ENCODE measurements at regions not wholly inside any gene's neighbourhood (a gene's known extent, or its start where the extent isn't known, plus 50 kb on each side); places are given as distances from the start of the nearest gene placed in this dataset.
"Not testable (repeated sequence)": the region's sequence is repeated elsewhere in the genome, so short reads cannot be mapped to it uniquely, and the experiment has no call there.

DNA sequence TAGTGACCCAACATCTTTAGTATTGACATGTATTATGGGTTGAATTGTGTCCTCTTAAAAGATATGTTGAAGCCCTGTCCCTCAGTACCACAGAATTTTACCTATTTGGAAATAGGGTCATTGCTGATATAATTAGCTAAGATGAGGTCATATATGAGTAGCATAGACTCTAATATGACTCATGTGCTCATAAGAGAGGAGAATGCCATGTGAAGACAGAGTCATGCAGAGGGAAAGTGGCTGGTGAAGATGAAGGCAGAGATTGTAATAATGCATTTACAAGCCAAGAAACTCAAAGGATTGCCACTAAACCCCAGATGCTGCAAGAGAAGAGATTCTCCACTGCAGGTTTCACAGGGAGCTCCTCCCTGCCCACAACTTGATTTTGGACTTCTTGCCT, 496.4 kb downstream of the KIF20B start:
- no peak for DNase-seq

DNA sequence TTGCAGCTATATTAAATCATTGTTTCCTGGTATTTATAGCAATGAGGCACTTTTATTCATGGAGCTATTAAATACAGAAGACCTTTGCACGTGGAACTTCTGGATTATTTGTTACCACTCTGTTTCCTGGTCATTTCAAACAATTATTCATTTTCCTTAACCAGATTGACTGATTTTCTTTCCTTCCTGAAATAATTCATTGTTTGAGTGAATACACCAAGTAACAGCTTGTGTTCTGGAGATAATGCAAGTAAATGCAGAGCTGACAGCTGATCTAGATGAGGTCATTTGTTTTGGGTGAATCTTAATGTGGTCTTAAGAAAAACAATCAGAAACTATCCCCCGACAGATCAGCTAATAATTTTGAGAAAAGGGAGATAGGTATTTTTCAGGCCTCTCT, 497.7 kb downstream of the KIF20B start:
- DNase-seq: no peak

DNA sequence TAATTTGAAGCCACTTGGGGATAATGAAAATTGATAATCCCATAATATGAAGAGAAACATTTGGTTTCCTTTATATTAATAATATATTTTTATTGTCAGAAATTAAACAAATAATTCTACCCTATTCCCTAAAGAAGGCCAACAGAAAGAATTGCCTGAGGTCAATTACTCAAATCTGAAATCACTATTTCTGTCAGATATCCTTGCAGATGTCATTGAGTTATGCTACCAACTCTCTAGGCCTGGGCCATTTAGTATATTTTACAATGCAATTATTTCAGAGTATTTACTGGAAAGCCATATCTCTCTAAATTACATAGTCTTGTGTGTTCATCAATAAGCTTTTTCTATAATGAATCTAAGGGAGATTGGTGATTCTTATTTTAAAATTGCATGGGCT, 498.1 kb downstream of the KIF20B start:
- no peak for DNase-seq

DNA sequence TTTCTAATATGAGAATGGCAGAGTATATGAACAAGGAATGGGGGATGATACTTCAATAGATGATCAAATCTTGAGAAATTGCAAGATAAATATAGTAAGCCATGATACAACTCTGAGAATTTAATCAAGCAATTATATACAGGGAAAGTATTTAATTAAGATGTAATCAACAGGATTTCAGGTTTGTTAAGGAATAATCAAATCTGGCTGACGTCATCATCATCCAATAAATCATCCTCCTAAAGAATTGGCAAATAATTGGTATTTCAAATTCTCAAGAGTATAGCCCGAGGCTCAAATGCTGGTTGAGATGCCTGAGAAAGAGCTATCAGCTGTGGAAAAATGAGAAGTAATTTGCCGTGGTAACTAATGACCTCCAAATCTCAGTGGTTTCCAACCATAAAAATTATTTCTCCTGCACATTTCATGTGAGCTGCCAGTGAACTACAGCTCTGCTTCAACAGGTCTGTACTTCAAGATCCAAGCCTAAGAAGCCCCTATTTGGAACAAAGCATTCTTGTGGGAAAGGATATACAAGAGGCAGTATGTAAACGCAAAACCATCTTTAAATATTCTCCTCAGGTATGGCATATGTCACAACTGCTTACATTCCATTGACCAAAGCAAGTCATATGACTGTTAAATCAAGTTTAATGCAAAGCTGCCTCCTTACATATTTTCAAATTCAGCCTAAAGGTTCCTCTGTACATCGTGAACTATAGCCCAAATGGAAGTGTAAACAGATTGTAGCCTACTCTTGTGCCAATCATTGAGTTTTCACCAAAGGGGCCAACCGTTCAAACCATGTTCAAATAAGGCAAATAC, 503.0 kb downstream of the KIF20B start:
- DNase-seq: no peak

DNA sequence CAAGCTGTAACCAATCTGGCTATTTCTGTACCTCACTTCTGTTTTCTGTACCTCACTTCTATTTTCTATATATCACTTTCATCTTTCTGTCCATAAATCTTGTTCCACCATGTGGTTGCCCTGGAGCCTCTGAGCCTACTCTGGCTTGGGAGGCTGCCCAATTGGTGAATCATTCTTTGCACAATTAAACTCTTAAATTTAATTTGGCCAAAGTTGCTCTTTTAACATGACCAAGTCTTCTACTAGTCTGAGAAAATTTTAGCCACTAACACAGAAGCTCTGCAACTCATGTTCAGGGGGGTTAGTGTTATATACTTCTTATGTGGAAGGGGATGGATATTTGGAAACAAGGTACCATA, 503.5 kb downstream of the KIF20B start:
- DNase-seq: no peak

DNA sequence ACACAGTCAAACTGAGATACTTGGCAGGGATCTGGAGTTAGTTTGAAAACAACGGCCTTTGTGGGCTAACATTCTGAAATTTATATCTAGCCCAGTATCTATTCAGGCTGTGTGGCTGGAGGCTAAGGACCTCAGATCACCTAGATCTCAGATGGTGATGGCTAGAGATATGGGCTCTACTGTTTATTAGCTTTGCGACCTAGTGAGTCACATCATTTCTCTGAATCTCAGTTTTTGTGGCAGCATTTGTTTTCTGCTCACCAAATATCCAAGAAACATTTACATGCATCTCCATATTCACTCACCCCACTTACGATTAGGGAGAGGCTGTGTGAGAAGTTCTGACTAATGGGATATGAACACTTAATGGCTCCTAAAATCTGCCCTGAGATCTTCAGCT, 503.9 kb downstream of the KIF20B start:
- no peak for DNase-seq

DNA sequence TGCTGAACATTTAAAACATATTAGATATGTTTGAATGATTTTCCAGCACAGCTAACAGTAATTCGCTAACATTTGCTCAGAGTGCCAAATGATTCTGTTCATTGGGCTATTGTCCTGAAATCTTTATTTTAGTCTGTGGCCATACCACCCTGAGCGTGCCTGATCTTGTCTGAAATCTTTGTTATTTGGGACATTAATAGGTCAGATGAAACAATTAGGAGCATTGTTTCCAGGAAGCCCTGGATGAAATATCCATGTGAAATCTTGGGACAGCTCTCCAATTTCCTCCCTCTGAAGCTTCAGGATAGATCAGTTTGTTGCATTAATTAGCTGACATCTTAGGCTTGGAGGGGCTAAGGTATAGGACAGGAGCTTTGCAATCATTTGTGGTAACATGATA, 512.0 kb downstream of the KIF20B start:
- no peak for DNase-seq

DNA sequence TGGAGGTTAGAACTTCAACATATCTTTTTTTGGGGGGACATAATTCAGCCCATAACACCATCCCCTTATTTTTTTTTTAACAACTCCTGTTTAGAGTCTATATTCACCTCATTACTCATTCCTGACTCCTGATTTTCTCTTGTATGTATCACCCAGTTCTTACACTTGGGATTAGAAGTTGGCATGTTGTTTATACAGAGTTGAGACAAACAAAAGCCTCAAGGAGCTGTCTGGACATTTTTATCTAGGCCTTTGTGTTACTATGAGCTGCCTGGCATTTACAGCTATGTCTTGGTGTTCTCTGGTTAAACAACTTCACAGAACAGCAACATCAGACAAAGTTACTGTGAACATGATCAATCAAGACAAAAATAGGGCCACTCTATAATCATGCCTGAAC, 517.5 kb downstream of the KIF20B start:
- DNase-seq: no peak

DNA sequence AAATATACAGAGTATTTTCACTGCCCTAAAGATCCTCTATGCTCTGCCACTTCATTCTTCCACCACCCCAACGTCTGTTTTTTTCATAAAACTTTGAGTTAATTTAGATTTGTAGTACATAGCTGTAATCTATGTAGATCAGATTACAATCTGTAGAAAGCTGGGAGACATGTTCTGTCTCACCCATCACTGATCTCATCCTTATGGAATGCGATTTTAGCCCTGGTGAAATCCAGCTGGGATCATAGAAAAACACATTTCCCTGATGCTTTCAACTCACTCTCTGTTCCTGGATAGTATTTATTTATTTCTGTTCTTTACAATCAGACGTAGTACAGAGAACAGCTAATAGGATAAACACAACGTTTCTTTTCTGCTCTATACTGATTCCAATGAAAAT, 521.0 kb downstream of the KIF20B start:
- no peak for DNase-seq

DNA sequence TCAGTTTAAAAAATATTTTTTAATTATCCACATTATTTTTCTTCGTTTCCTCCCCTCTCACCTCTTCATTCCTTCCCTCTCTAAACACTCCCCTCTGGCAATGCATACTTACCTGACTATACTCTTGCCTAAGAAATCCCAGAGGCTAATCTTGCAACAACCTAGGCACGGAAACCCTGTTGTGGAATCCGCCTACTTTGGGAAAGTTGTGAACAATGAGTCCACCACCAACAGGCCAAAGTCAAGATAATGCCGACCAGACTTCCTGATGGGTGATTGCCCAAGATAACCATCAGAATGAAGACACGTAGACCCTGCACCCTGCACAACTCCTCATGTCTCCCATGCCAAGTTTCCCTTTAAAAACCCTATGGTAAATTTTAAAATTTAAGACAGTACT, 521.5 kb downstream of the KIF20B start:
- DNase-seq: no peak

DNA sequence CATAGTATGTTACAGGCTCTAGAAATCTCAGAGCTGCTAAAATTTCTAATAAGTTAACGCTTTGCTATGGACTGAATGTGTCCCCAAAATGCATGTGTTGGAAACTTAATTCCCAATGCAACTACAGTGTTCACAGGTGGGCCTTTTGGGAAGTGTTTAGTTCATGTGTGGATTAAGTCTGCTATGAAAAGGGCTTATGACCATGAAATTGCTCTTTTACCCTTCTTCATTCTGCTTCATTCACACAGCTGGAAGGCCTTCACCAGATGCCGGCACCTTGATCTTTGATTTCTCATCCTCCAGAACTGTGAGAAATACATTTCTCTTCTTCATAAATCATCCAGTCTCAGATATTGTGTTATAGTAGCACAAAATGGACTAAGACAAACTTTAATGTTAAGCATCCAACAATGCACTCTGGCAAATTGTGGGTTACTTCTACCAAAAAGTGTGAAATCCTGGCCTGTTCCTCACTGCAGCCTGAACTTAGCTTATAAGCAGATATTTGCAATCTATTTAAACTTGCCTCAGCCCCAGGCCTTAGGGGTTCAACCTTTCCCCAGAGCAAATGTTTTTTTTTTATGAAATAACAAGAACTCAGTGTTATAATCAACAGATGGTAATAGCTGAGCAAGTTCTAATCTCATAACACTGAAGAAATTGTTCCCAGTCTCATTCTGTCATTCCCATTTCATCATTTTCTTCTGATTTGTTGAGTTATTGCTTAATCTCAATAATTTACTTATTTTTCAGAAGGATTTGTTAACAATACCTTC, 523.6 kb downstream of the KIF20B start:
- DNase-seq: no peak

DNA sequence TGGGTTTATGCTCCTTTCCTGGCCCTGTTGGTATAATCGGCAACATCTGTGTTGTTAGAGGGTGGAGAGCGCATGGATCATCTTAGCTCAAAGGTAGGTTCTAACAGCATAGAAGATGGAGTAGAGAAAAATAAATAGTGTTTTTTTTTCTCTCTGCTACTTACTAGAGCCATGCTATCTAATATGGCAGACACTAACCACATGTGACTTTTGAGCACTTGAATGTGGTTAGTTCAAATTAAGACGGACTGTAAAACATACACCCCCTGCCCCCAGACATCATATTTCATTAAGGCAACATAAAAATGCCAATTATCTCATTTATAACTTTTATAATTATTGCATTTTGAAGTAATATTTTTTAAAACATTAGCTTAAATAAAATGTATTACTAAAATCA, 525.1 kb downstream of the KIF20B start:
- DNase-seq: no peak

DNA sequence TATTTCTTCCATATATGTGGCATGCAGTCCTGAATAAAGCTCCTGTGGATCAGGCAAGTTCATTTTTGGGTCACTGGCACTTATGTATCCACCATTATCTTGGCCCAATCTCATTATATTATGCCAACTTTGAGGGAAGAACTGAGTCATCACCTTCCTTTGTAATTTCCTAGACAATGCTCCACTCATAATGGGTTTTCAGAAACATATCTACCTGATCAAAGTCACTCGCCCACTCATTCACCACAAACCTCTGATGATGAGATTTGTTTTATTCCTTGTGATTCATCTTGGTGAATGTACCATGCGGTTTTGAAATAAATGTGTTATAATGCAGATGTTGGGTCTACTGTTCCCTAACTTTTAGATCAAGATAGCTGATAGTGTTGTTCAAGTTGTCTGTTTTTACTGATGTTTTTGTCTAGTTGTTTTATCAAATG, 525.8 kb downstream of the KIF20B start:
- no peak for DNase-seq

DNA sequence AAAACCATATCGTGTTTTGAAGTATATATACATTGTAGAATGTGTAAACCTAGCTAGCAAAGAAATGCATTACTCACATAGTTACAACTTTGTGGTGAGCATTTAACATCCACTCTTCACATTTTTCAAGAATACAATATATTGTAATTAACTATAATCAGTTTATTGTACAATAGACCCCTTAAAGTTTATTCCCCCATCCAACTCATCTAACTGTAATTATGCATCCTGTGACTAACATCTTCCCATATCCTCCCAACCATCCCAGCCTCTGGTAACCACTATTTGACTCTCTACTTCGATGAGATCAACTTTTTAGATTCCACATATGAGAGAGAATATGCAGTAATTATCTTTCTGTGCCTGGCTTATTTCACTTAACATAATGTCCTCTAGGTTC, 526.4 kb downstream of the KIF20B start:
- DNase-seq: no peak

DNA sequence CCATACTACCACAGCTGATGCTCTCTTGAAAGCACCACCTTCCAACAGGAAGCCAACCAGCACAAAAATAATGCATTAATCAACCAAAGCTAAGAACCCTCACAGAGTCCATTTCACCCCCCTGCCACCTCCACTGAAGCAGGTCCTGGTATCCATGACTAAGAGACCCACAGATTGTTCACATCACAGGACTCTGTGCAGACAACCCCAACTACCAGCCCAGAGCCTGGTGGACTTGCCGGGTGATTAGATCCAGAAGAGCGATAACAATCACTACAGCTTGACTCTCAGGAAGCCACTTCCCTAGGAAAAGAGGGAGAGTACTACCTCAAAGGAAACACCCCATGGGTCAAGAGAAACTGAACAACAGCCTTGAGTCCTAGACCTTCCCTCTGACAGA, 528.1 kb downstream of the KIF20B start:
- no peak for DNase-seq

DNA sequence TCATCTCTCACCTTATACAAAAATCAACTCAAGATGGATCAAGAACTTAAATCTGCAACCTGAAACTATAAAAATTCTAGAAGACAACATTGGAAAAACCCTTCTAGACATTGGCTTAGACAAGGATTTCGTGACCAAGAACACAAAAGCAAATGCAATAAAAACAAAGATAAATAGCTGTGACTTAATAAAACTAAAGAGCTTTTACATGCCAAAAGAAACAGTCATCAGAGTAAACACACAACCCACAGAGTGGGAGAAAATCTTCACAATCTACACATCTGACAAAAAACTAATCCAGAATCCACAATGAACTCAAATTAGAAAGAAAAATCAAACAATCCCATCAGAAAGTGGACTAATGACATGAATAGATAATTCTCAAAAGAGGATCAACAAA, 532.4 kb downstream of the KIF20B start:
- DNase-seq: not testable (repeated sequence)

DNA sequence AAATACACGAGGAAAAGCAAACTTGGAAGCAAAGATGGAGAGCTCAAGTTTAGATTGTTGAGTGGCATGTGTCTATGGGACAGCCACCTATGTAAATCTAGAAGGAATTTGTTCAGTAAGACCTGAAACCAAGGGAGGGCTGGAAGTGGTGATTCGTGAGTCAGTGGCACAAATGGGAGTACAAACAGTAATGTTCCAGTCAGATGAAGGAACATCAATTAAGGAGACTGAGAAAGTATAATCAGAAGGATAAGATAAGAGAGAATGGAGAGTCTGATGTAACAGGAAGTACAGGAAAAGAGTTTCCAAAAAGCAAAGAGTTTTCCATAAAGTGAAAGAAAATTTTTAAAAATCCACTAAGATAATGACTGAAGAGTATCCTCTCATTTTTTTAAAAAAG, 544.2 kb downstream of the KIF20B start:
- DNase-seq: no peak

DNA sequence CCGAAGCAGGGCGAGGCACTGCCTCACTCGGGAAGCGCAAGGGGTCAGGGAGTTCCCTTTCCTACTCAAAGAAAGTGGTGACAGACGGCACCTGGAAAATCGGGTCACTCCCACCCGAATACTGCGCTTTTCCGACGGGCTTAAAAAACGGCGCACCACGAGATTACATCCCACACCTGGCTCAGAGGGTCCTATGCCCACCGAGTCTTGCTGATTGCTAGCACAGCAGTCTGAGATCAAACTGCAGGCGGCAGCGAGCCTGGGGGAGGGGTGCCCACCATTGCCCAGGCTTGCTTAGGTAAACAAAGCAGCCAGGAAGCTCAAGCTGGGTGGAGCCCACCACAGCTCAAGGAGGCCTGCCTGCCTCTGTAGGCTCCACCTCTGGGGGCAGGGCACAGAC, 549.4 kb downstream of the KIF20B start:
- not testable (repeated sequence) for DNase-seq

DNA sequence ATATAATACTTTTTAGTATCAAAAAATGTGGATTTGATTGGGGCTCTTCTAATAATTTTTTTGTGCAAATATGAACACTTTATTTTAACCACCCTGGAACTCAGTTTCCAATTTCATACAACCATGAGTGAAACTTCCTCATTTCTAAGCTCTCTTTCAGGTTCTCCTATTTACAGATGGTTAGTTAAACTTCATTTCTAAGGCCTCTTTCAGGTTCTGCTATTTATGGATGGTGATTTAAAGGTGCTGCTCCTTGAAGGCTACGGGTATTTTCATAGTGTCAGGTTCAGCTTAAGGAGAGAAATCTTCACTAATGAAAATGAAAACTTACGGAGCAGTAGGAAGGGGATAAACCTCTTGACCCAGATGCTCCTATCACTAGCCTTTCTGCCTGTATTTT, 568.3 kb downstream of the KIF20B start:
- no peak for DNase-seq

DNA sequence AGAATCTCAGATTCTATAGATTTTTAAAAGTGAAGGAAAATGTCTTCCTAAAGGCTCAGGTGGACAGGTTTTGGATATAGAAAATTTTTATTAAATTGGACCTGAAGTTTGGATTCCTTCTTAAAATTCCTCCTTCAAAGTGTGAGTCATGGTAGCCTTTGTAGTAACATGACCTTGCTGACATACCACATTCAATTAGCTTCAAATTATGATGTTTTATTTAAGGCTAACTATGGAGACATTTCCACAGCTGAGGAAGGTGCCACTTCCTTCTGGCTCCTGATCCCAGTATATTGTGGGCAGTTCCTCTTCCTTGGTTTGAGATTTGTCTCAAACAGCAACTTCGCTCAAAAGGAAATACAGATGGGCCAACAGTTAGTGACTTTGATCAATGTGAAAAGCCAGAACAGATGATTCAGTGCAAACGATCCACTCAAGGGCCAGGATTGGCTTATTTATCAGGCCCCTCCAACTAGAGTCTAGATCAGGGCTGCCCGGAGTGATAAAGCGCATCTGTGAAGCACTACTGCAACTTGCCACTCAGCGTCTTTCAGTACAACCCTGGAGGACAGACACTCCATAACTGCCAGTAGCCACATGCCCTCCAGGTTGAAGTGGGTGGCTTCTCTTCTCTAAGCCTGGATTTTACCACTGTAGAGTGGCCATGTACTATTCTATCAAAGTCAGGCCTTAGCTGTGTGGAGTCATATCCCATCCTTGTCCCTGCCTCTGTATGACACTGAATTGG, 573.5 kb downstream of the KIF20B start:
- no peak for DNase-seq

DNA sequence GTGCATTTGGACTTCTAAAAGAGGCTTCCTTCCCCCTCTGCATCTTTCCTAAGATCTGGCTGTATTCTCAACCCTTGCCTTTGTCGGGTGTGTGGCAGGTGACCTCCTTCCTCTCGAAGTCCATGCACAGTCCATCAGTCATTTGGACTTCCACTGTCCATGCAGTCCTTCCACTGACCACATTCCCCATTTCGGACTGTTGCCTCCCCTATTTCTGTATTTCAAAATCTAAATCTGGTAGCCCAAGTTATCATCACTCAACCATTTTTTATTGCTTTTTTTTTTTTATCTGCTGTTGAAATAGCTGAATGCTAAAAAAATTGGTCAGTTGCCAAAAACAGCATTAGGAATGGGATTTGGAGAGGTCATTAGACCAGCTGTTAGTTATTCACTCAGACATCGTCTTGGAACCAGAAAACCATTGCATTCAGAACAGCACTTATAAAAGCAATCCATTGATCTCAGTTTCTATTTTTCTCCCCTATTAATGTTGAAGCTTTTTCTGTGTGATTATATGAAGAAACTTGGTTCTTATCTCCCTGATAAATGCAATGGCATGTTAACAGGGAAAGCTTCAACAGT, 575.6 kb downstream of the KIF20B start:
- DNase-seq: no peak

DNA sequence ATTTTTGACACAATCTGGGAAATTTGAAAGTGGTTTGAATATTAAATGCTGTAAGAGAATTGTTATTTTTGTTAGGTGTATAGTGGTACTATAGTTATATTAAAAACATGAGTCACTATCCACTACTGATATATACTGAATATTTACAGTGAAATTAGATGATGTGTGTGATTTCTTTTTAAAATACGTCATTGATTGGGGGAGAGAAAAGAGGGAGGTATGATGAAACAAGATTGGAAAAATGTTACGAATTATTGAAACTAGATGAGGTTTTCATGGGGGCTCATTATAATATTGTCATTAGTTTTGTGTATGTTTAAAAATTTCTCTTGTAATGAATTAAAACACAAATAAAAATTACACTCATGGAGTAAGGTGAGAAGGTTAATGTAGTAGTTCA, 571.4 kb downstream of the HTR7 start:
- DNase-seq: no peak

DNA sequence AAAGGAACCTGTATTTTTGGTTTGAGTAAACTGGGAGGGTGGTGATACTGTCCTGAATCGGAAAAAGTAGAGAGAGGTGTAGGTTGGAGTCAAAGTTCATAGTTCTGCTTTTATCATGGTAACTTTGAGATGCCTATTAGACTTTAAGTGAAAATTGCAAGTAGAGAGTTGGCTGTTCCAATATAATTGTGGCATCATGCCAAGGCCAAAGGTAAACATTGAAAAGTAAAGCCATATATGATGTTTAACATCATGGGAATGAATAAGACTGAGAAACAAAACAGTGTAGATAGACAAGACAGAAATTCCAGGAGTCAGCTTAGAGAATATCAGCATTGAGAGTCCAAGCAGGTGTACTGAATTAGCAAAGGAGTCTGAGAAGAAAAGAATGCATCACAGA, 570.9 kb downstream of the HTR7 start:
- no peak for DNase-seq
